GM12891 (cell line): ENCODE measurements at regions not wholly inside any gene's neighbourhood (a gene's known extent, or its start where the extent isn't known, plus 50 kb on each side); places are given as distances from the start of the nearest gene placed in this dataset.
"Not testable (repeated sequence)": the region's sequence is repeated elsewhere in the genome, so short reads cannot be mapped to it uniquely, and the experiment has no call there.

ENCODE experiments used
- DNase-seq: peaks from one replicate; pipeline ENCODE4 v3.0.0; 2011; ENCODE audit warnings: low spot score; ENCODE audit not compliant: insufficient read length
- FAIRE-seq: peaks from 2 replicates; lab custom pipeline; 2011; peaks lifted over from hg19 to GRCh38; lab: Jason Lieb, UNC
- PAX5 ChIP-seq: IDR thresholded peaks from 2 replicates; pipeline ENCODE4 v1.6.1; 2011; ENCODE audit warnings: low read length, moderate library complexity, mild to moderate bottlenecking; ENCODE audit not compliant: insufficient read depth, severe bottlenecking
- POLR2A ChIP-seq: IDR thresholded peaks from 2 replicates; pipeline ENCODE4 v1.6.1; 2011; ENCODE audit warnings: low read depth, low read length, control low read depth
- POLR2AphosphoS5 ChIP-seq: IDR thresholded peaks from 2 replicates; pipeline ENCODE4 v1.6.1; 2011; ENCODE audit warnings: low read depth, low read length, control low read depth
- POU2F2 ChIP-seq: IDR thresholded peaks from 2 replicates; pipeline ENCODE4 v1.6.1; 2011; ENCODE audit warnings: low read depth, mild to moderate bottlenecking, control low read depth, low read length, moderate library complexity
- SPI1 ChIP-seq: IDR thresholded peaks from 2 replicates; pipeline ENCODE4 v1.6.1; 2011; ENCODE audit warnings: low read depth, low read length, control low read depth
- TAF1 ChIP-seq: IDR thresholded peaks from 2 replicates; pipeline ENCODE4 v1.6.1; 2011; ENCODE audit warnings: low read depth, low read length, control low read depth

DNA sequence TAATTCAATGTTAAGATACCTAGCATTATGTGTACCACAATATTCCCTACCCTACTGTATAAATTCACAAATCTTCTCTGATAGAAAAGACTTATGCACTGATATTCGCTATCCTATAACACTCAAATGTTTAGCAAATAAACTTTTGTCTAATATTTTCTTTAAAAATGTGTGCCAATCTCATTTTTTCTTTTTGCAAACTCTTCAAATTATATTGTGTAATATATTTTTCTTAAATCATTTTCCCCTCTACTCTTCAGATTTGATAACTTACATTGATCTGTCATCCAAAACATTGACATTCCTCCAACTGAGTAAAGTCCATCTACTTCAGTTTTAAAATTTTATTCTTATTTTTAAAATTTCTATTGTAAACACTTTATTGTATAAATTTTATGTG lies 240.2 kb upstream of the CNTNAP2 start:
- TF ChIP-seq SPI1 (no peak), PAX5 (no peak), POLR2A (no peak)
- DNase-seq (no peak), FAIRE-seq (no peak)

GRCh38 chr7:145875267-145875666 lies 241.3 kb upstream of the CNTNAP2 start:
- no peak for FAIRE-seq
- TF ChIP-seq POLR2AphosphoS5 (no peak), POU2F2 (no peak), POLR2A (no peak), SPI1 (no peak), TAF1 (no peak), PAX5 (no peak)
- DNase-seq: no peak

DNA sequence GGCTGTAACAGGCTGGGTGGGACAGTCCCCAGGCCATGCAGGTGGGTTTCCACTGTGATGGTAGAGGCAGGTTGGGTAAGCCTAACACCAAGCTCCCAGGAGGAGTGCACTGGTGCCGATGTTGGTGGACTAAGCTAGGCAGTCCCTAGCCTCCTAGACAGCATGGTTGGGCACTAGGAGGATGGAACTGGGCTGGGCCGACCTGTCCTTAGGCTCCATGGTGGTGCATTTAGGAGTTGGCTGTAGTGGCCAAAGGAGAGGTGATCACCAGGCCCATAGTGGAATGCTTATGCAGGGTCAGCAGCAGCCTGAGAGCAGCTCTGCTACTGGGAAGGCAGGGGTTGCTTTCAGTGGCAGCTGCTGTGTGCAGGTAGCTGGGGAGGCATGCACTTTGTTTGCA lies 247.7 kb upstream of the CNTNAP2 start:
- TF ChIP-seq POU2F2 (no peak), TAF1 (no peak), POLR2A (no peak), POLR2AphosphoS5 (no peak), PAX5 (no peak), SPI1 (no peak)
- FAIRE-seq: no peak

GRCh38 chr7:145862212-145862611 lies 254.4 kb upstream of the CNTNAP2 start:
- FAIRE-seq: no peak
- TF ChIP-seq TAF1 (no peak), PAX5 (no peak), POU2F2 (no peak), SPI1 (no peak), POLR2AphosphoS5 (no peak), POLR2A (no peak)
- no peak for DNase-seq

More for the DNA sequence above, 247.7 kb upstream of the CNTNAP2 start:
- no peak for DNase-seq

DNA sequence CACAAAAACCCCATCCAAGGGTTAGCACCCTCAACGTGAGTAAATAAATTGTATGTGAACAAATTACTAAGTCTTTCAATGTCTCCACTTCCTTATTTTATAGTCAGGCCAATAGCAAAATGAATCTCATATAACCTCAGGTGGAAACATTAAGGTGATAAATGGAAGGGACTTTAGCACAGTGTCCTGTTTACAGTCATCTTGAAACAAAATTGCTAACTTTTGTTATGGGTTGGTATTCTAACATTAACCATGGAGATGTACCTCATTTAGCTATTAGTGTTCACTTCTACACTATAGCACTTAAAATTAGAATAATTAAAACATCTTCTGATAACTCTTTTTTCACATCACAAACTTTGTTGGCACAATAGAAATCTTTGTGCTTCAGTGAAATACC lies 255.8 kb upstream of the CNTNAP2 start:
- TF ChIP-seq POLR2AphosphoS5 (no peak), POLR2A (no peak), POU2F2 (no peak), PAX5 (no peak)
- FAIRE-seq: no peak
- no peak for DNase-seq

DNA sequence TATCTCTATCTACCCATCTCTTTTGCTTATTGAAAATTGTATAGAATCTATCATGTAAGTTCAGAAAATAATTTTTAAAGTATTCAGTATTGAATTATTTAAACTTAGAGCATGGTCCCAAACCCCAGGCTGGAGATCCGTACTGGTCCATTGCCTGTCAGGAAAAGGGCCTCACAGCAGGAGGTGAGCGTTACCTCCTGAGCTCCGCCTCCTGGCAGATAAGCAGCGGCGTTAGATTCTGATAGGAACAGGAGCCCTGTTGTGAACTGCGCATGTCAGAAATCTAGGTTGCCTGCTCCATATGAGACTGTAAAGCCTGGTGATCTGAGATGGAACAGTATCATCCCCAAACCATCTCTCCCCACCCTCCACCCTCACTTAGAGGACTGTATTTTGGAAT lies 266.0 kb upstream of the CNTNAP2 start:
- TF ChIP-seq POLR2A: no peak
- TF ChIP-seq POU2F2: no peak
- no peak for DNase-seq
- FAIRE-seq: no peak

- no peak for DNase-seq
- no peak for FAIRE-seq
- TF ChIP-seq POU2F2 (no peak), SPI1 (no peak), TAF1 (no peak), PAX5 (no peak), POLR2A (no peak), POLR2AphosphoS5 (no peak)
These were observed 267.9 kb upstream of the CNTNAP2 start for GRCh38 chr7:145848691-145849090.

- FAIRE-seq (no peak), DNase-seq (no peak)
- no peak for TF ChIP-seq PAX5
- TF ChIP-seq POU2F2: no peak
These were observed 271.3 kb upstream of the CNTNAP2 start for GRCh38 chr7:145845345-145845744.

GRCh38 chr7:145839814-145840213 lies 276.8 kb upstream of the CNTNAP2 start:
- FAIRE-seq (no peak), DNase-seq (no peak)
- no peak for TF ChIP-seq SPI1
- no peak for TF ChIP-seq TAF1
- no peak for TF ChIP-seq PAX5
- TF ChIP-seq POLR2AphosphoS5: no peak
- TF ChIP-seq POLR2A: no peak
- TF ChIP-seq POU2F2: no peak

GRCh38 chr7:145831616-145832206 lies 284.9 kb upstream of the CNTNAP2 start:
- FAIRE-seq: no peak
- no peak for TF ChIP-seq POLR2AphosphoS5
- no peak for TF ChIP-seq PAX5
- no peak for TF ChIP-seq SPI1
- TF ChIP-seq POLR2A: no peak
- no peak for TF ChIP-seq TAF1
- no peak for TF ChIP-seq POU2F2
- no peak for DNase-seq

DNA sequence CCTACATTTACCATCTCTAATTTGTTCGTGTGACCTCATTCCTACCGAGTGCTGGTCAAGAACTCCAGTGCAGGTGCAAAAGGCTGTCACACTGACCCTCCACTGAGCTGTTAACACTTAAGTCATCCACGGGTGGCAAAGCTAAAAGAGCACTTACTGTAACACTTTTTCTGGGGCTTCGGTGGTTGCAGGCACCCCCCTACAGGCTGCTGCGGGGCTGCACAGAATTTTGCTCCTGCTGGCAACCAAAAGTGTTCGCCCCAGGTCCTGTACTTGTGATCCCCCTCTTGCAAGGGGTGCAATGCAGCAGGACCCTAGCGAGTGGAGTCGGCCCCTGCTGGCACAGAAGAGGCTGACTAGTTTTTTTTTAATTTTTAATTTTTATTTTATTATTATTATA lies 298.9 kb upstream of the CNTNAP2 start:
- FAIRE-seq: no peak
- DNase-seq: no peak
- TF ChIP-seq POLR2AphosphoS5 (no peak), POU2F2 (no peak), POLR2A (no peak)

DNA sequence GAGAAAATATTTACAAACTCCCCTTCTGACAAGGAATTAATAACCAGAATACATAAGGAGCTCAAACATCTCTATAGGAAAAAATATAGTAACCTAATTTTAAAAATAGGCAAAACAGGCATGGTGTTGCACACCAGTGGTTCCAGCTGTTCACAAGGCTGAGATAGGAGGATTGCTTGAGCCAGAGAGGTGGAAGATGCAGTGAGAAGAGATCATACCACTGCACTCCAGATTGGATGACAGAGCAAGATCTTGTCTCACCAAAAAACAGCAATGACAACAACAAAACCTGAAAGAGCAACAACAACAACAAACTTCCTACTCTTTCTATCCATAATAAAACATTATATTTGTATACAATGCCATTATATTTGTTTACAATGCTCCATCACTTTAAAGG lies 304.4 kb upstream of the CNTNAP2 start:
- DNase-seq (no peak), FAIRE-seq (no peak)
- TF ChIP-seq PAX5 (no peak), SPI1 (no peak), POLR2A (no peak), TAF1 (no peak), POU2F2 (no peak), POLR2AphosphoS5 (no peak)

DNA sequence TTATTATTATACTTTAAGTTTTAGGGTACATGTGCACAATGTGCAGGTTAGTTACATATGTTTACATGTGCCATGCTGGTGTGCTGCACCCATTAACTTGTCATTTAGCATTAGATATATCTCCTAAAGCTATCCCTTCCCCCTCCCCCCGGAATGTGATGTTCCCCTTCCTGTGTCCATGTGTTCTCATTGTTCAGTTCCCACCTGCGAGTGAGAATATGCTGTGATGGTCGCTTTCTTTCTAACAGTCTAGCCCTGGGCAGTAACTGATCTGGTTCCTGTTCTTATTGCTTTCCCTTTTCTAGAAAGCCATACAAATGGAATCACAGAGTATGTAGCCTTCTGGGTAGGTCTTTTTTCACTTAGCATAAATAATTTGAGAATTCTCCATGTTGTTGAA lies 311.1 kb upstream of the CNTNAP2 start:
- not testable (repeated sequence) for FAIRE-seq, DNase-seq
